ENCODE measurements at regions not wholly inside any gene's neighbourhood (a gene's known extent, or its start where the extent isn't known, plus 50 kb on each side); places are given as distances from the start of the nearest gene placed in this dataset.

DNA sequence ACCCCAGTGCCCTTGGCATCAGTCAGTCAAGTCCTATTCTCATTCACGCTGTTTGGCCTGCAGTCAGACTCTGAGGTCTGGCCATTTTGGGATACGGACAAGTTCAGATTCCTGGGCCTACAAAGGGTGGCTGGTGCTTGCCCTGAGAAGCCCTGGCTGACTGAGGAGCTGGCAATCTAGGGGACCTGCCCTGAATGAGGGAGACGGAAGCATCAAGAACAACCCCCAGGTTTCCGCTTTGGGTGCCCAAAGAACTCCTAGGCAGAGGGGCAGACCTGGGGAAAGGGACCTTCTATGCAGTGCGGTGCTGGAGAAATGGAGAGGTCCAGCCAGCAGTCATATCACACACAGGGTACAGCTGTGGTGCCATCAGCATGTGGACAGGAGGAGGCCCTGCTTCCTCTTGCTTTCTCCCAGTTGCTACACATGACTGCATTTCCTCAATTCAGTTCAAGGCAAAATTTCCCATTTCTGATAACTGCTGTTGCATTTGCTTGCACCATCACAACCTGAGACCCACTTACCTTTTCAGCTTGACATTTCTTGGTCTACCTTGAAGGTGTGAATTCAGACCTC, 70.9 kb upstream of the LGALSL start:
- no peak for DNase-seq

DNA sequence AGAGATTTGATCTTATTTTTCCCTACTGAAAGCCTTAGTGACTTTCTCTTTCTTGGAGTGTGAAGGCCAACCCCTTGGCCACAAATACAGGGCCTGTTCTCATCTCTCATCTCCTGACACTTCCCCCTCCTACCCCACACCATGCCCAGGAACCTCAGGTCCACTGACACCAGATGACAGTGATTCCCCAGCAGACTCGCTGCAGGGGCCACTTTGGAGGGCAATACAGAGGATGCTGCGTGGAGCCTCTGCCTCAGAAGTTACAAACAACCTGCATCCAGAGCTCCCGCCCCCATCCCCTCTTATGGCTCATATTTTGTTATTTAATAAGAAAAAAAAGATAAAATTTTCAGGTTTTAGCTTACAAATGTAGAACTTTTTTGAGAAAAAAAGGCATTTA, 70.1 kb upstream of the LGALSL start:
- DNase-seq: no peak

DNA sequence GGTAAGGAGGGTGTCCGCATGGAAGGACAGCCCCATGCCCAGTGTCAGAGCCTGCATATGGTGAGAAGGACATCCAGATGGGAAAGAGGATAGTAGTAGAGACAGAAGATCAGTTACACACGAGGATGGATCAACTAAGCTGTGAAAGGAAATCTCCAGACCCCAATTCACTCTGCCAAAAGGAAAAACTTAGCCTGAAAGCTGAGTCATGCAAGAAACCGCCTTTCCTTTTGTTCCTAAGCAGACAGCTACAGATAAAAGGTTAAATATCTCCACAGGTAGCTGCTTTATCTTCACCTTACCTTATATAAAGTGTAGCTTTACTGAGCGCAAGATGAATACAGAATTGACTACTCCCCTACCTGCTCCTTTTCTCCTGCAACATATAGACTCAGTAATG, 67.3 kb upstream of the LGALSL start:
- DNase-seq: no peak

DNA sequence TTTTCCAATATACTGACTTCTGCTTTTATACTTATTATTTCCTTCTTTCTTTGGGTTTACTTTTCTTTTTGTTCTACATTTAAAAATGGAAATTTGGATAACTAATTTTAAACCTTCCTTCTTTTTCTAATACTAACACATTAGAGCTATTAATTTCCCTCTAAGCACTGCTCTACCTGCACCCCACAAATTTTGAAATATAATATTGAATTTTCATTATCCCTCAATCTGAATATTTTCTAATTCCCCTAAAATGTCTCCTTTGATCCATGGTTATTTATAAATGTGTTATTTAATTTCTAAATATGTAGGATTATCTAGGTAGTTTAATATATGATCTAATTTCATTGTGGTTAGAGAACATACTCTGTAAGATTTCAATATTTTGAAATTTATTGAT, 63.4 kb upstream of the LGALSL start:
- DNase-seq: no peak

DNA sequence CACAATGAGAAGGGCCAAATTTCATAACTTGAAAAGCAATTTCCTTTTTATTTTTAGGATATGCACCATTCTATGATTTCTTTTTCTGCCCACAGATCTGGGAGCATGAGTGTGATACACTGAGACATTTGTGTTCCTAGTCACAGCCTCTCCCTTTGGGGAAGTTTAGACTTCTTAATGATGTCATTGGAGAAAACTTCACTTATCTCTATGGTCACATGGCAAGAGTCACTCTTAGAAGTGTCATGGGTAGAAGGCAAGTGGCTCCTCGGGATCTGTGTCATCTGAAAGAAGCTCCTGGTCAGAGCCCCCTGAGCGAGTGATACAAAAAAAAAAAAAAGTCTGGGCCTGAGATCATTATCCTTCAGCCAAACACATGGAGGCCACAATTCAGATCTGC, 62.5 kb upstream of the LGALSL start:
- no peak for DNase-seq

DNA sequence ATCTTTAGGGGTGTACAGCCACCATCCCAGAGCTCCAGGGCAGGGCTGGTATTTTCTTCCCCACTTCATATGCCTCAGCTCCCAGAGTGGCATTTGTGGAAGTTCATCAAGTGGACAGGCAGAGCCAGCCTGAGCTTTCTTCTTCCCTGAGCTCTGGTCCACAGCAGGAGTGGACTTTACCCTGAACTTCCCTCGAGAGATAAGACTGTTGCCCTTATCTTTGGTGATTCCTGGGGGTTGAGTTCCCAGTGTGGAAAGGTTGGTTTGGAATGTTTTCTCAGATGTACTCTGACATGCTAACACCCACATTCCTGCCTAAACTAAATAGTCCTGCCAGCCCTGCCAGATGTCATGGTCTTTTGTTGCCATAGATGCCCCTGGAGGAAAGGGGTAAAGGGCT, 62.0 kb upstream of the LGALSL start:
- DNase-seq: no peak

DNA sequence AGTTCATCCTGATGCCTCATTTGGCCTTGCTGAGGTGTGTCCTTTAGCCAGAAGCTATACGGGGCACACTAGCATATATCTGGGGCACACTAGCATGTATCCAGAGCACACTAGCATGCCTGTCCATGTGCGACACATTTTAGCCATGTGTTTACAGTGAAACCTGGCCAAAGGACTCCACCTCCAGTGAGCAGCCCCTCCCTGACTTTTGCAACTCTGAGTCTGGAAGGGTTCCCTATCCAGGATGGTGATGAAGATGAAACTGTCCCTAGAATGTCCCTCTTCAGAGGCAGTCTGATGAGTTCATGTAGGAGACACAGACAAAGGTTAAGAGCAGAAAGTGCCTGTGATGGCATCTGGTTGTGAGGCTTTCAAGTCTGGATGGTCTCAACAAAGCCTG, 61.4 kb upstream of the LGALSL start:
- DNase-seq: no peak

DNA sequence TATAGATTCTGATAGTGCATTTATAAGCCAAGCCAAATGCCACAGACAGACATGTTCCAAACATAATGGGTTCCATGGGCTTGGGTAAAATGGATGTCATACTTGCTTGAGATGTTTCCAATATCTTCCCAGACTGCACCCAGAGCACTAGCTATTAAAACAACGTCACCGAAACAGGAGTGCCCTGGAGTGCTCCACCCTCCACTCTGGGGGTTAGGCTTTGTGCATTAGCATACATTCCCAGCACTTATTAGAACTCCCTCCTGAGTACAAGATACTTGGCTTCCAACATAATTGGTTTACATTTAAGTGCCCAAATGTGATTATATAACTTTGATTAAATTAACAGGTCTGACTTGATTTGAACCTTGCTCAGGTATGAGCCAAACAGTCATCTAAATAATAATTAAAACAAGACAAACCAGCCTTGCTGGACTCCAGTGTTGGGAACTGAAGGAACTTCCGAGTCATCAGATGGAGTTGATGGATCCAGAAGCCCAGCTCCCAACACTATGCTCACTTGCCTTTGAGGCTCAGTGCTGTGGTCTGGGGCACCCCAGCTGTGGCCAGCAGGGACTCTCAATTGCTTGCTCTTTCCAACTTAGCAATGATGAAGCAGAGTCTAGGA, 60.5 kb upstream of the LGALSL start:
- DNase-seq: no peak

DNA sequence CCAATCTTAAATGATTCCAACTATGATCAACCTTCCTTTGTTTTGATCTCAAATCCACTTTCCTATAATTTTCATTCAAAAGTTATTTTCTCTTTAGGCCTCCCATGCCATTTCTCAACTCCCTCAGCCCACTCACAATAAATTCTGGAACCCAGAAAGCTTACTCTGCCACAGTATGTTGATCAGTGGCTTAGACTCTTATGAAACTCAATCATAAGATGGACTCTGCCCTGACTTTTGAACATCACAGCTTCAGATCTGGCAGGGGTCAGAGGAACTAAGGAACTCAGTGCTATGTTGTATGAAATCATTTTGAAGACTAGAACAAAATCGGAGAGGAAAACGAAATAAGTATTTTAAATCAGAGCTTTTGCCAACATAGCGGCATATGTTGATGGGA, 59.8 kb upstream of the LGALSL start:
- no peak for DNase-seq

DNA sequence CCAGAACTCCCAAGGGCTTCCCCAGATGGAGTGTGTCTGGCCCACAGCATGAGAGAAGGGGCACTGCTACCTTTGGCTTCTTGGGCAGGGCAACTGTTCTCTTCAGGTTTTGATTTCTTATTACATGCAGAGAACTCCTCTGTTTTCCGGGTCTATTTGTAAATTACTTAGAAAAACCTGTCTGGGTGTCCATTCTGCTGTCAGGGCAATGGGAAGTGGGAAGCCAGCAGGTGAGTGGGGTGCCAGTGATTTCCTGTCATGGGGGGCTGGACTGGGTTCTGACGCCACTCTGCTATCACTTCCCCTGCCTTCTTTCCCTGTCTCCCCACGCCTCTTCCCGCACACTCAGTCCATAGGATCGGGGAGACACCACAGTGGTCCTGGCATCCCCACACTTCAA, 58.0 kb upstream of the LGALSL start:
- no peak for DNase-seq

DNA sequence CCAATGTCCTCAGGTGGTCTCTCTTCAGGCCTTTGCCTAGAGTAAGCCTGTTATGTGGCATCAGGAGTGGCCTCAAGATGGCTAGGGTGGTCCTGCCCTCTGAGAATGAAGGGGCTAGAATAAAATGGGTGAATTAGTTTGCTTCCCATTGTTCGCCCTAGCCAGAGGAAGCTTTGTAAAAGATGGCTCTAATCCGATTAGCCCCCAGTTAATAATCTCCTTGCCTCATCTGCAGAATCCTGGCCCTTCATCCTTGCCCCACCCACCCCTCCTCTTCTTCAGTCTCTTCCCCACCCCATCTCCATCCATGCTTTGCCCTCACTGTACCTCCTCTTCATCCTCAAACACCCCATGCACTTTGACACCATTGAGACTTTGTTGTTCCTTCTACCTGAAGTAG, 57.4 kb upstream of the LGALSL start:
- no peak for DNase-seq

DNA sequence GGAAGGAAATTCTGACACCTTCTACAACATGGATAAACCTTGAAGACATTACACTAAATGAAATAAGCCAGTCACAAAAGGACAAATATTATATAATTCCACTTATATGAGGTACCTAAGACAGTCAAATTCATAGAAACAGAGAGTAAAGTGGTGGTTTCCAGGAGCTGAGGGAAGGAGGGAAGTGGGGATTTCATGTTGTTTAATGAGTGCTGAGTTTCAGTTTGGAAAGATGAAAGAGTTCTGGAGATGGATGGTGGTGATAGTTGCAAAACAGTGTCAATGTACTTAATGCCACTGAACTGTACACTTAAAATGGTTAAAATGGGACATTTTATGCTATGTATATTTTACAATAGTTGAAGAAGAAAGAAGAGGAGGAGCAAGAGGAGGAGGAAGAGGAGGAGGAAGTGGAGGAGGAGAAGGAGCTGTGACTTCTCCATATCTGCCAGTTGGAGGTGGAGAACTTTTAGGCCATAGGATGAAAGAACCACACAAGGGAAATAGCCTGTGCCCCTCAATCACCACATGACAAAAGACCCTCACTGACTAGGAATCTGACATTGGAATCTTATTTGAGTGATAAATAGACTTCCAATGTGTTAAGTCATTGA, 55.3 kb upstream of the LGALSL start:
- DNase-seq: no peak

DNA sequence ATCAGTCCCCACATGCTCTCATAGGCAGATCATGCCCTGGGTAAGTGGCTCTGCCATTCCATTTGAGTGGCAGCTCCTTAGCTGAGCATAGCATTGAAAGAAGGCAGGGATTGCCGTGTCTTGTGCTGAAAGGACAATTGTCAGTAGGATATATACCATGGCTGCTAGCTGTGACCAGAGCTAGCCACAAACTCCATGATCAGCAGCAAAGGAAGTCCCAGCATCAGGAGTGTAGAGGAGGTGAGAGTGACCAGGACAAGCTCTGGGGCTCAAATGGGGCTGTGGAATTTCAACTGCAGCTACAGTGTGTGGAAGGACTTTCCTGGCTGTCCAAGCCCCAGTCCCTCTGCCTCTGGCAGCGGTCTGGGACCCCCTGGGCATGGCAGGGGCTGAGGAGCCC, 54.4 kb upstream of the LGALSL start:
- DNase-seq: no peak

DNA sequence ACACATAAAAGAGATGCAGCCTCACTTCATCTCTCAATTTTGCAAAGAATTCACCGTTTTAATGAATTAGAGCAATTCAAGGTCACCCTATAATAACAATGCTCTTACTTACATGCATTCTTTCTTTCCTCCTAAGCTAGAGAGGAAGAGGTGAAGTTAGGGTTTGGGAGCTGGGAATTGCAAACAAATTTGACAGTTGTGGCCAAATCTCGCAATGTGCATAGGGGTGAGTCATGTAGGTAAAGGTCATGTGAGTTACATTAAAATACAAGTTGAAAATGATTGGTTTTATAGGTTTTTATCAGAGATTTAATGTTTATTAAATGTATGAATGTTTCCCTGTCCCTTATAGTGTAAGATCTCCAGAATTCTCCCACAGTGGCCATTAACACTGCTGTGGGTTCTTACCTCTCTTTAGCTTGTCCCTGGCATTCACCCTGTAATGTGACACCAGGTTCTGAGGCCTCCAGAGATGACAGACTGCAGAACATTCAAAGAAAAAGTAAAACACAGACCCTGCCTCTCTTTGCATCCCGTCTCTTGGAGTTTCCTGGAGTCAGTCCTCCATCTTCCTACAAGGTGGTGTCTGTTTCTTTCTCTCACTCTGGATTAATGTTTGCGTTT, 53.7 kb upstream of the LGALSL start:
- no peak for DNase-seq

DNA sequence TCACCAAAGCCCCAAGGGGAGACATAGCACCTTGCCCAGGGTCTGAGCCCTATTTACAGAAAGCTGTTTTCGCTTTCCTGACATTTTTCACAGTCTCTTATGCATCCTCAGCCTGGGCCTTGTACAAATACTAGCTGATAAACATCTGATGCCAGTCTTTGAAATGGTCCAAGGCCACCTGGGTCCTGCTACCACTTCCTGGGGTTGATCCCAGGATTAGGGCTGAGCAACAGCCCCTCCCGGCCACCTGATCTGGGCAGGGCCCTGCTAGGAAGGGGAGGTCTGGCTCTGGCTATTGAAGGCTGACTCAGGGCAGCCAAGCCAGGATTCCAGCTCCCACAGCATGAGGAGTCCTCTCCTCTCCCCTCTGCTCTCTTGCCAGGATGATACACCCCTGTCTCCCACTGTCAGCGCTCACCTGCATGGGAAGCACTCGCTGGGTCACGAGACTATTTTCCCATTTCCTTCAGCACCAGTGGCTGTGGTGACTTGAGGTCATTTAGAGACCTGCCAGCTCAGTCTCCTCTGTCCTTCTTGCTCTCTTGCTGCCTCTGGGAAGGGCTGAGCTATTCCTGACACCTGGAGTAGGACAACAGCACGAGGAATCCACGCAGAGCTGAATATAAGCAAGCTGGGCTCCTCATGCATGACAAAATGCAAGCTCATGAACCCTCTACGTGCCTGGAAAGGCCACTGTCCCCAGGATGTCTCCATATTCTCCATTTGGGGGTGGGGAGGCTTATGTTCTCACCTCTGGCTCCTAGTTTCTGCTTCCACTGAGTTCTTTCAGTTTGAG, 53.0 kb upstream of the LGALSL start:
- no peak for DNase-seq

DNA sequence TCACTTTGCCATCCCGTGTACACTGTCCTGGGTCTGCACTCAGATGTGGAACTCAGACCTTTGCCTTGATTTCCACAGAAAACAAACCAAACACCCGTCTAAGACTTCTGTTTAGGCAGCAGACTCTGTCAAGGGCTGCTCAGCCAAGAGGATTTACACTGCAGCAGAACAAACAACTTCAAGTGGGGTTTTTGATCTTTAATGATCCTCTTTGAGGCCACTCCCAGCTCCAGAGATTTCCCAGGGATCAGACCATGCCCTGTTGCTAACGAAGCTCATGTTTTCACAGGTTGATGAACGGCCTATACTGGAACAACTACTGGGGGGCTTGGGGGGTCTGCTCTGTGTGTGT, 52.5 kb upstream of the LGALSL start:
- DNase-seq: no peak

DNA sequence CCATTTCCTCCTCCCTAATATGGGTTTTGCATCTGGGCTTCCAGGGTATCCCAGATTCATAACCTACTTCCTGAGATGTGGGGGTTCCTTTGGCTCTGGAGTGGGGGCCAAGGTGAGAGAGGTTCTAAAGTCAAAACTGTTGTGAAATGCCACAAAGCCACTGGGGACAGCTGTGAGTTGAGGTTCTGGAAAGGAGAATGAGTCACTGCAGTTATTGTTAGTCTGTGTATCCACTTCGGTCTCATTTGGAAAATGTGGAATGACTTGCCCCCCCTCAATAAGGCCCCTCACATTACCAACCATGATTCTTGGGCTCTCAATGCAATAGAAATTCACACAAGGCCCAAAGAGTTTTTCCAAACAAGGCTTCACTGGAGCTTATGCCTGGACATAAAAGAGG, 51.1 kb upstream of the LGALSL start:
- DNase-seq: no peak

DNA sequence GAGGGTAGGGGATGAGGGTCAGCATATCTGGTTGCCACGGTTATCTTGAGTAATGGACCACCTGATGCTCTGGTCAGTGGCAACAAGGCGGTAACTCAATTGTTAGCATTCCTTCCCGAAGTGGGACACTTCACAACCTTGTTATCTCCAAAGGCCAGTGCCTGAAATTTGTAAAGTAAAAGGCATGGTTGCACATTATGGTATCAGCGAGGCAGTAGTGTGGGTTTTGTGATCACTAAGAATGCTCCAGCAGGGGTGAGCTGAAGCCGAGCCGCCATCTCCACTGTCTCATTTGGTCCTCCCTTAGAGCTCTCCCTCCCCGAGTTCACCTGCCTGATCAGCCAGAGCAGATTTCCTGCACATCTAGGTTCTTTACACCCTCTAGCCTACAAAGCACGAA, 50.5 kb upstream of the LGALSL start:
- no peak for DNase-seq

DNA sequence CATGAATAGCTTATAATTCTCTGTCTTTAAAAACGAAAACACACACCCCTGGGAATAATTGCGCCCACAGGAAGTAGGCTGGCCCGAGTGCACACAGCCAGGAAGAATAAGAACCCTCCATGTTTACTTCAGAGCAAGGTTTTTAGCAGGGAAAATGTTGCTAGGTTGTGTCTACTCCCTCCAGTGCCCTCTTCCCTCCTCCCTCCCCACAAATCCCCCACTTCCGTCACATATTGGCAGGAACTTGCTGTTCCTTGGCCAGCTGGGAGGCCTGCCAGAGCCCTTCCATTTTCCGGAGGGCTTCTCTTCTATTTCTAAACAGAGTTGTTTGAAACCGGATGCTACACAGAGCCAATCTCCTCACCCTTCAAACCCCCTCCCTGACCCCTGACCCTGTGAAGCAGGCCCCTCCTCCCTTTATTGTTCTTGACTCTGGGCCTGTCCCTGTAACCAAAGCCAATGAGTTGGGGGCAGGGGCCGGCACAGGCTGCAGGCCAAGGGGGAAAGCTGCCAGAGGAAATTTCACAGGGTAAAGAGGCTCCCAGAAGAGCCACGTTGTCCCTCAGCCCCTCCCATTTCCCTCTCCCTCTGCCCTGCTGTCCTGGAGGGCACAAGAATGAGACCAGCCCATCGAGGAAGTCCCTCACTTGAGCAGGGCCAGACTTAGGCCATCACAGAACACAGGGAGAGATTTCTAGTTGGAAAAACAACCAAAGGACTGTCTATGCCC, 49.8 kb upstream of the LGALSL start:
- DNase-seq: no peak

All from CD4-positive, alpha-beta T cell treated with Interleukin-4 for 4 hours (primary cell).